ENCODE measurements at regions not wholly inside any gene's neighbourhood (a gene's known extent, or its start where the extent isn't known, plus 50 kb on each side); places are given as distances from the start of the nearest gene placed in this dataset.
"Not testable (repeated sequence)": the region's sequence is repeated elsewhere in the genome, so short reads cannot be mapped to it uniquely, and the experiment has no call there.

DNA sequence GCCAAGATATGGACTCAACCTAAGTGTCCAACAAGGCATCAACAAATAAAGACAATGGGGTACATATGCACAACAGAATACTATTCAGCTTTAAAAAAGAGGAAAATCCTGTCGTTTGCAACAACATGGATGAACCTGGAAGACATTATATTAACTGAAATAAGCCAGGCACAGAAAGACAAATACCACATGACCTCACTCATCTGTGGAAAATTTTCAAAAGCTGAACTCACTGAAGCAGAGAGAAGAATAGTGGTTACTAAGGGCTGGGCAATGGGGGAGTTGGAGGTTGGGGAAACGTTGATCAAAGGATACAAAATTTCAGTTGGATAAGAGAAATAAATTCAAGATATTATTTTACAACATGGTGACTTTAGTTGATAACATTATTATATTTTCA, 221.4 kb upstream of the PITRM1 start:
- no peak for DNase-seq
- in situ Hi-C loops (cut with MboI; ENCODE audit: low pct_unique_long_range_greater_than_20kb, low sequenced_read_pairs), result no loop called here

DNA sequence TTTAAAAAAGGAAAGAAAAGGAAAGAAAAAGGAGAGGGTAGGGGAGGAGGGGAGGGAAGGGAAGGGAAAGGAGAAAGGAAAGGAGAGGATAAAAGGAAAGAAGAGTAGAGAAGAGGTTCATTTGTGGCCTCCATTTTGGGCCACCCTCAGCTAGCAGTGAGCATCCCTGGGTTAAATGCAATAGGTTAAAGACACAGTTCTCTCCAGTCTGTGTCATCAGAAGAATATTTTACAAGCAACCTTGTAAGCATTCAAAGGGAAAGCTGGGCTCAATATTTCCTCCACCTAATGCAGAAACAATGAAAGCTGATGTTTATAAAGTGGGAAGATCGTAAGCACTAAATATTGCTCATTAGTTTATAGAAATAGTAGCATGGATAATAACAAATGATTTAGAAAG, 219.1 kb upstream of the PITRM1 start:
- in situ Hi-C loops (cut with MboI; ENCODE audit: low pct_unique_long_range_greater_than_20kb, low sequenced_read_pairs), result no loop called here
- DNase-seq, result no peak

DNA sequence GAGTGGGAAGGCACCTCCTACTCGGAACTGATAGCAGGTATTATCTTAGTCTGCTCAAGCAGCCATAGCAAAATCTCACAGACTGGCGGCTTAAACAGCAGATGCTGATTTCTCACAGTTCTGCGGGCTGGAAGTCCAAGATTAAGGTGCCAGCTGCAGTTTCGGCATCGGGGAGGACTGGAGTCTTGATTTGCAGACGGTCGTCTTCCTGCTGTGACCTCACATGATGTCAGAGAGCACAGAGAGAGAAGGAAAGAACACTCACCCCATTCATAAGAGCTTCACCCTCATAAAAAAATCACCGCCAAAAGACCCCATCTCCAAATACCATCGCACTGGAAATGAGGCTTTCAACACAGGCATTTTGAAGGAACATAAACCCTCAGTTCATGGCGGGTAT, 216.5 kb upstream of the PITRM1 start:
- in situ Hi-C loops (cut with MboI; ENCODE audit: low pct_unique_long_range_greater_than_20kb, low sequenced_read_pairs), result no loop called here
- no peak for DNase-seq

DNA sequence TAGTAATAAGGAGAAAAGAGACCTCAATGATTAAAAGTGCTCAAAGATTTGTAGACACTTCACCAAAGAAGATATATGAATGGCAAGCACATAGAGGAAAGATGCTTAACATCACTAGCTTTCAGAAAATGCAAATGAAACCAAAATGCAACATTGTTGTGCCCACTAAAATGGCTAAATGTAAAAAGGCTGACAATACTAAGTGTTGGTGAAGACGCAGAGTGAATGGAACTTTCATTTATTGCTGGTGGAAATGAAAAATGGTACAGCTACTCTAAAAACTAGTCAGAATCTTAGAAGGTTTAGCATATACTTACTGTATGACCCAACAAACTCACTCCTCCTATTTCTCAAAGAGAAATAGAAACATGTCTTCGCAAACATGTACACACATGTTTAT, 212.9 kb upstream of the PITRM1 start:
- in situ Hi-C loops (cut with MboI; ENCODE audit: low pct_unique_long_range_greater_than_20kb, low sequenced_read_pairs), result no loop called here
- no peak for DNase-seq

DNA sequence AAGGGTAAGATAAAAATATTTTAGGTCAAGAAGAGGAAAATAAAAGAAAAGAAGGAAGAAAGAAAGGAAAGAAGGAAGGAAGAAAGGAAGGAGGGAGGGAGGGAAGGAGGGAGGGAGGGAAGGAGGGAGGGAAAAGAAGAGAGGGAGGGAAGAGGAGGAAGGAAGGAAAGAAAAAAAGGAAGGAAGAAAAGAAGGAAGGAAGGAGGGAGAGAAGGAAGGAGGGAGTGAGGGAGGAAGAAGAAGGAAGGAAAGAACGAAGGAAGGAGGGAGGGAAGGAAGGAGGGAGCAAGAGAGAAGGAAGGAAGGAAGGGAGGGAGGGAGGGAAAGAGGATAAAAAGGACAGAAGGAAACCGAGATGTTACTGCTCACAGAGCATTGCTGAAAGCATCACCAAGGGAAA, 209.5 kb upstream of the PITRM1 start:
- DNase-seq, result no peak
- in situ Hi-C loops (cut with MboI; ENCODE audit: low pct_unique_long_range_greater_than_20kb, low sequenced_read_pairs), result no loop called here

DNA sequence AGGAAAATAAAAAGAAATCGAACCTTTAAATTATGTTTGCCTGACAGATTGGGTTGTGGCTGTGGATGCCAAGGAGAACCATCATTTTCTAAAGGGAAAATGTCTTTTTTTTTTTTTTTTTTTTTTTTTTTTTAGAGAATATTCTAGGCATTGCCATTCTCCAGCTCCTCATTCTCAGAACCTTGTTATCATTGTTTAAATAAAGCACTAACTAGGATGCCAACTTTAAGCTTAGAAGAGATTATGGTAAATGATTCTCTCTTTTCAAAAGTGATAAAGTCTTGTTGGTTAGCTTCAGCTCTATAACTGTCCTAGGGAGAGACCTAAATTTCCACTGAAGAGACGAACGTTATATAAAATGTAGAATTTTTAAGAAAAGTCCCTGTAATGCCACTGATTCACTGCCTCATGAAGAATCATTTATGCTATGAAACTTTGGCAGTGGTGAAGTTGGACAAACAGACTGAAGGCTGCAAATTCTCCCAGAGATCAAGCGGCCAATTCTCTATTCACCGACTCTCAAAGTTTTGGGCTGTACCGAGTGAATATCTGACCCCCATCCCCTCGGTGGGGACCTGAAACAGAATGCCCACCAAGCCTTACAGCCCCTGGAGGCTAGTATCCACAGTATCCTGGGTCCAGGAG, 207.9 kb upstream of the PITRM1 start:
- no peak for DNase-seq
- in situ Hi-C loops (cut with MboI; ENCODE audit: low pct_unique_long_range_greater_than_20kb, low sequenced_read_pairs), result no loop called here

DNA sequence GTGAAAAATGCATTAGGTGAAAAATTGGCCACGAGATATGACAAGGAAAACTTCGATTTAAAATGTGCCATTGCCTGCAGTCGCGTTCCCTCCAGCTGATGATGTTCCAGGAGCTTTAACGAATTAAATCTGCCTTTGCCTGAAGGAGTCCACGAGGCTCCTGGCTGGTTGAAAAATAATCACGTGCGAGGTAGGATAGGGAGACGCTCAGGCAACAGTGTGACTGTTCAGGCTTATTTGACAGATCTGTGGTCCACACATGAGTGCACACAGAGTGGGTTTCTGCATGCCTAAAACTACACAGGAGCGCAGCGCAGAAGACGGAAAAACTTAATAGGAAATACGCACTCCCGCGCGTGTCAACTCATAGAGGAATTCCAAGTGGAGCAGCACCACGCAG, 204.0 kb upstream of the PITRM1 start:
- no peak for DNase-seq
- in situ Hi-C loops (cut with MboI; ENCODE audit: low pct_unique_long_range_greater_than_20kb, low sequenced_read_pairs), result no loop called here

DNA sequence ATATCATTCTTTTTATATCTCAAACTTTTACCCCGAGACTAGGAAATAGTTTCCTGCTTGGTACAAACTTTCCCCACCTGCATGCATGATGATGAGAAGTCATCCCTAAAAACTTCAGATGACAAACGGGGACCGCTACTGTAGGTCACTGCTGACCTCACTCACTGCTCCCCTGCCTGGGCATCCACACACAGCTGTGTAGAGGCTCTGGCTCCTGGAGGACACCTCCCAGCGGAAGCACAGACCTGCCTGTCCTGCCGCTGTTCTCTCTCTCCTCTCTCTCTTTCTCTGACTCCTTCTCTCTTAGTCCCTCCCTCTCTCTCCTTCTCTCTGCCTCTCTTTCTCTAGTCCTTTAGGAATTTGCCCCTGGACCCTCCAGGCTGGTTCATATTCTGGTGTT, 202.9 kb upstream of the PITRM1 start:
- in situ Hi-C loops (cut with MboI; ENCODE audit: low pct_unique_long_range_greater_than_20kb, low sequenced_read_pairs), result no loop called here
- DNase-seq, result no peak

DNA sequence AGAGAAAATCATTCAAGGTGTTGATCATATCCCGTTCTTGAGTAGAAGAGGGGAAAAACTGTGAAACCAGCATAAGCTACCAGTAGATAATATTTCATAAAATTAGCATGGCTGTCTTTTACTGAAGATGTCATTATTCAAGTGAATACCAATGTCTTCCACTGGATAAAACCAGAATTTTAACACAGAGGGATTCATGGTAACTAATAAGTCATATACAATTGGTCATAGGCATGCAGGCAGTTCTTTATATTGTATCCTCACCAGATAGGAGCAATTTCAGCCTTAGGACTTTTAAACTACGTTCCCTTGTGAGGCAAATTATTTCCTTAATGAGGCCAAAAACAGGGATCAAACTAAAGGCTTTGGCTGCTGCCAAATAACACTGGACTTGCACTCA, 202.3 kb upstream of the PITRM1 start:
- no peak for DNase-seq
- in situ Hi-C loops (cut with MboI; ENCODE audit: low pct_unique_long_range_greater_than_20kb, low sequenced_read_pairs), result no loop called here

DNA sequence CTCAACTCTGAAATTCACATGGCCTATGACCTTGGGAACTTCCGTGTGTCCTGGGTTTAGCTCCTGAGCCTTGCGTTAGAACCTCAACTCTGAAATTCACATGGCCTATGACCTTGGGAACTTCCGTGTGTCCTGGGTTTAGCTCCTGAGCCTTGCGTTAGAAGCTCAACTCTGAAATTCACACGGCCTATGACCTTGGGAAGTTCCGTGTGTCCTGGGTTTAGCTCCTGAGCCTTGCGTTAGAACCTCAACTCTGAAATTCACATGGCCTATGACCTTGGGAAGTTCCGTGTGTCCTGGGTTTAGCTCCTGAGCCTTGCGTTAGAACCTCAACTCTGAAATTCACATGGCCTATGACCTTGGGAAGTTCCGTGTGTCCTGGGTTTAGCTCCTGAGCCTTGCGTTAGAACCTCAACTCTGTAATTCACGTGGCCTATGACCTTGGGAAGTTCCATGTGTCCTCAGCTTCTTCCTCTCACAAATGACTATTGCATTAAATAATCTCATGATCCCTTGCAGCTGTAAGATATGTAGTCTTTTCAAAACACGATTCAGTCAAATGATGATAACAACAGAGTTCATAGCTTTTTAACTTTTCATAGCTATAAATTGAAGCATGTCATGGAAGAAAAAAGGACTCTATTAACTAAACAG, 200.9 kb upstream of the PITRM1 start:
- in situ Hi-C loops (cut with MboI; ENCODE audit: low pct_unique_long_range_greater_than_20kb, low sequenced_read_pairs); DNase-seq: not testable (repeated sequence)

DNA sequence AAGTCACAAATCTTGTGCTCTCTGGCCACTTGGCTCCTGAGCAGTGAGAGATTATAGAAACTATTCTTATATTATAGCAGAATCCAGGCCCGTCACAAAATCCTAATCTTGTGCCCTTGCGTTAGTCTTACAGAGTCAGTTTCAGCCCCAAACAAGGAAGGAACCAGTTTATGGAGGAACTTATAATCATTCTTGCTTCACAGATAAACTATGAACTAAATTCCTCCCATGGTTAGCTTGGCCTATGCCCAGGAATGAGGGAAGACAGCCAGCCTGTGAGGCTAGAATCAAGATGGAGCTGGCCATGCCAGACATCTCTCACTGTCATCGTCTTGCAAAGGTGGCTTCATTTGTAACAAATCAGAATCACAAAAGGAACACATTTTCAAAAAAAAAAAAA, 199.7 kb upstream of the PITRM1 start:
- no peak for DNase-seq
- in situ Hi-C loops (cut with MboI; ENCODE audit: low pct_unique_long_range_greater_than_20kb, low sequenced_read_pairs), result no loop called here

DNA sequence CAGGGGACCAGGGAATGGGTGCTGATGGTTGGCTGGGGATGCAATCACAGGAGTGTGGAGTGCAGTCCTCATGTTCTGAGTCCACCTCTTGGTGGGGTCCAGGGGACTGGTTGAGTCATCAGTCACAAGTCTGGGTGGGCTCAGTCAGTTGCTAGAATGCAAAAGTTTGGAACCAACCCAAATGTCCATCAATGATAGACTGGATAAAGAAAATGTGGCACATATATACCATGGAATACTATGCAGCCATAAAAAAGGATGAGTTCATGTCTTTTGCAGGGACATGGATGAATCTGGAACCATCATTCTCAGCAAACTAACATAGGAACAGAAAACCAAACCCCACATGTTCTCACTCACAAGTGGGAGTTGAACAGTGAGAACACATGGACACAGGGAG, 199.0 kb upstream of the PITRM1 start:
- DNase-seq; in situ Hi-C loops (cut with MboI; ENCODE audit: low pct_unique_long_range_greater_than_20kb, low sequenced_read_pairs): not testable (repeated sequence)

DNA sequence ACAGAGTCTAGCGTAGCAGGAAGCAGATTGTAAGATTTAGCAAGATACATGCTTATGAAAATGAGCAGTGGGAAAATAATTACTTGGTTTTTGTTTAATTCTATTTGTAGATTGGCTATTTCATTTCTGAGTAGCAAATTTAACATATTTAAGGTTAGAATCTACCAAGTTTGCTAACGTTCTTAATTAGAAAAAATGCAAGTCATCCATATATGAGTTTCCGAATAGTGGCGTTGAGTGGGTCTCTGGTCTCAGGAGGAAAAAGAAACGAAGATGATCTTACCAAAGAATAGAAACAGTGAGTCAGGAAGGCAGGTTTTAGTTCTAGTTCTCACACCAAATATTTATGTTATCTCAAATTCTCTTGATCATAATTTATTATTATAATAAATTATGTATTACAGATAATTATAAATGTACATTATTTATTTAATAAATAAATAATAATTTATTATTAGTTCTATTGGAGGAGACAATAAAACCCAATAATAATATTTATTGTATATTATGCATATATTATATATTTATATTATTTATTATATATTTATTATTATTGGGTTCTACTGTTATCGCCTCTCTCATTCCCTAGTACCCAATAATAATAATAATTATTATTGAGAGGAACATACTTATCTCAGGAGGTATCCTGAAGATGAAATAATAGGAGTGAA, 194.3 kb upstream of the PITRM1 start:
- in situ Hi-C loops (cut with MboI; ENCODE audit: low pct_unique_long_range_greater_than_20kb, low sequenced_read_pairs), result no loop called here
- no peak for DNase-seq

DNA sequence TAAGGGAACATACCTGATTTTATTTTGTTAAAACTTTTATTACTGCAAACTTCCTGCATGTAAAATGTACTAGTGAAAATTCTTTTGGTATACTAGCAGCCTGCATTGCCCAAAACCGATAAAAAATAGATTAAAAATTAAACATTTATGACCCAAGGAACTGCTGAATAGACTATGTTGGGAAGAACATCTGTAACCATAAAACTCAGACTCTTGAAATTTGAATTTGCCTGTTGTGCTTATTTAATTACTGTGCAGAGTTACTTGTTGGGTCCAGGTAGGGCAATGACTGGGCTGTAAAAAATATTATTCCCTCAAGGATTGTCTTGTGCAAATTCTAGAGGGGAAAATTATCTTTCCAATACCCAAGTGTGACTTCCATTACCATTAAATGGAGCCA, 193.5 kb upstream of the PITRM1 start:
- in situ Hi-C loops (cut with MboI; ENCODE audit: low pct_unique_long_range_greater_than_20kb, low sequenced_read_pairs), result no loop called here

DNA sequence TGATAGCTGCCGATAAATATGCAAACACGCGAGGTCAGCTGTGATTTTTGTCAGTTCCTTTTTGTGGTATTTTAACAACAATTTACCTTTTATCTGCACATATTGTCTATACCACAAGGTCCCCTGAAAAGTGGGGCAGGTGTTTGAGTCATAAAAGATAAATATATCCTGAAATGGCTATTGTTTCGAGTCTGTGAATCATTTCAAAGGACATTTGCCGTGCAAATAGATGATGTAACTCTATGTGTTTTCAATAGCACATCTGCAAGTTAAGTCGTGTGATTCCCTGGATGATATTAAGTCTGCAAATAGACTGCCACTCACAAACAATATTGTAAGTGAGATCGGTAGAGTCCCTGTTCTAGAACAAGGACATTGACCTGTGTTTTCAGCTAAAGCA, 193.0 kb upstream of the PITRM1 start:
- in situ Hi-C loops (cut with MboI; ENCODE audit: low pct_unique_long_range_greater_than_20kb, low sequenced_read_pairs), result no loop called here
- no peak for DNase-seq

More for the DNA sequence above, 193.5 kb upstream of the PITRM1 start:
- DNase-seq, result no peak

DNA sequence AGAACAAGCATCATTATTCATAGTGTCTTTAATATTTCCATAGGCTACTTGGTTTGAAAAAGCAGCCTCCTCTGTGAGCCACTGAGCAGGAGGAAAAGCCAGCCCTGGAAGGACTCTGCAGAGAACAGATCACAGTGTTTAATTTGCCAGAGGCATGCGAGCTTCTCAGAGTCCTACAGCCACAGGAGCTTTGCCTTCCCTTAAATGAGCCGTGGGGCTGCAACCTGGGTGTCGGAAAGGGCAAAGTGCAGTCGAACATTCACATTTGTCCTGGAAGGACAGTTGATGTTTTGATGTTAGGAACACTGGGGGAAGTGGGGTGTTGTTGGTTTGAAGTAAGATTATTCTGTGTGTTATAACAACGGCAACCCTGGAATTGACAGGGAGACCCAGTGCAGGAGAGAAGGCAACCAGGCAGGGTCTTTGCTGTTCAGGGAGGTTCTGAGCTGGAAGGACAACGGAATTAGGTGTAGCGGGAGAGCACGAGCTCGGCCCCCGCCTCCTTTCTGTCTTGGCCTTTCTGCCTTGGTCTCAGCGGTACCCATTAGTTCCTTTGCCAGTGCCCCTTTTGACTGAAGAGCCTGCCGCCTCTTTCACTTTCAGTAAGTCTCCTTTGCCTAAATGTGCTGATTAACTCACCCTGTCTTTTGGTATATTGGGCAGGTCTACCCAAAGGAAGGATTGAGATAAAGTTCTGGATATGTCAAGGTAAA, 192.3 kb upstream of the PITRM1 start:
- in situ Hi-C loops (cut with MboI; ENCODE audit: low pct_unique_long_range_greater_than_20kb, low sequenced_read_pairs), result no loop called here

DNA sequence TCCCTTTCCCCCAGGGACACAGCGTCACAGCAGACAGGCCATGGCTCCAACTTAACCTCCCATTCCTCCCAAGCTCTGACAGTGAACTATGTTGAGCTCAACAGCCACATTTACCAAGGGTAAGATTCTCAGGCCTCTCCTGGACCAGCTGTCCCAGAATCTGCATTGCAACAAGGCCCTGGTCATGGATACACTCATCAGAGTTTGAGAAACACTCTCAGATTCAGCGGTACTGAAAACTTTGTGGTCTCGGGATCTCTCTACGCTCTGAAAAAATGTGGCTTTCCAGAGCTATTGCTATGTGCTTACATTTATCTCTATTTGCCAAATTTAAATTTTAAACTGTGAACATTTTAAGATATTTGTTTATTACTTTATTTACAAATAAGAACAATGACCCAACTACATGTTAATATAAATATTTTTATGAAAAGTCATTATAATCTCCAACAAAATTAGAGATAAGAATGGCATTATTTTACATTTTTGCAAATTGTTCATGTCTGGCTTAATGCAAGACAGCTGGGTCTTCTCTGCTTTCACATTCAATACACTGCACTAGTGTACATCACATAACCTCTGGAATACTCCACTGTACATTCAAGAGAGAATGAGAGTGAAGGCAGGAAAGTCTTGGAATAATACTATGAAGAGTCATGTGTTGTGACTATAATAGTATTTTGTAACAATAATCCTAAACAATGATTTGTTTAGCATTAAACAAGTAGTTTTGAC, 190.9 kb upstream of the PITRM1 start:
- no peak for DNase-seq
- in situ Hi-C loops (cut with MboI; ENCODE audit: low pct_unique_long_range_greater_than_20kb, low sequenced_read_pairs), result no loop called here

More for the DNA sequence above, 192.3 kb upstream of the PITRM1 start:
- DNase-seq, result no peak

DNA sequence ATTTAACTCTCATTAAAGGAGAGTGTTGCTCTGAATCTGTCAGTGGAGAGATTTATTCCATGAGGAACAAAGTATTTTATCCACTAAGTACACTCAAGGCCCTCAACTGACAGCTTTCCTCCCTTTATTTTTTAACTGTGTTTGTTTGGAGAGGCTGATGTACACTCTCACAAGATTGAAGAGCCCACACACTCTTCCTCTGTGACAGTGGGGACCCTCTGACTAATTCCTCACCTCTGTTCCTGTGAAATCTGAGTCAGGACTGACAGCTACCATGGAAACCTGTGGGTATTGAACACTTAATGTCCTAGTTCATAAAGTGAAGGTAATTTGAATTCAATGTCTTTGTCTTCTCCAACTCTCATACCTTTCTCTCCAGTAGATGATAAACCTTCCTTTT, 189.8 kb upstream of the PITRM1 start:
- no peak for DNase-seq
- in situ Hi-C loops (cut with MboI; ENCODE audit: low pct_unique_long_range_greater_than_20kb, low sequenced_read_pairs), result no loop called here

DNA sequence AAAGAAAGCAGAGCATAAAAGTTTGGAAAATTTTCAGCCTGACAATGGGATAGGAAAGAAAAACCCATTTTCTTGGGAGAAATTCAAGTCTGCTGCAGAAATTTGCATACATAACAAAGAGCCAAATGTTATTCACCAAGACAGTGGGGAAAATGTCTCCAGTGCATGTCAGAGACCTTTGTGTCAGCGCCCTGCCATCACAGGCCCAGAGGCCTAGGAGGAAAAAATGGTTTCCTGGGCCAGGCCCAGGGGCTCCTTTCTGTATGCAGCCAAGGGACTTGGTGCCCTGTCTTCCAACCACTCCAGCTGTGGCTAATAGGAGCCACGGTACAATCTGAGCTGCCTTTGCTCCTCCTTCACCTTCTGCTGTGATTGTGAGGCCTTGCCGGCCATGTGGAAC, 189.1 kb upstream of the PITRM1 start:
- in situ Hi-C loops (cut with MboI; ENCODE audit: low pct_unique_long_range_greater_than_20kb, low sequenced_read_pairs), result no loop called here
- no peak for DNase-seq

All from KBM-7 (cell line).